GM18868 (cell line): ENCODE measurements at regions not wholly inside any gene's neighbourhood (a gene's known extent, or its start where the extent isn't known, plus 50 kb on each side); places are given as distances from the start of the nearest gene placed in this dataset.

ENCODE experiments used
- ATAC-seq: cut with Tn5 transposase; IDR thresholded peaks from one replicate; pipeline ENCODE4 v1.9.1; 2021; ENCODE audit warnings: mild to moderate bottlenecking, moderate library complexity; ENCODE audit not compliant: unreplicated experiment

- no peak for ATAC-seq
These were observed 820.4 kb downstream of the LUZP2 start for GRCh38 chr11:25317216-25317615.

- no peak for ATAC-seq
These were observed 822.3 kb downstream of the LUZP2 start for GRCh38 chr11:25319127-25319526.

GRCh38 chr11:25327656-25328055, 830.8 kb downstream of the LUZP2 start:
- no peak for ATAC-seq

- ATAC-seq, result no peak
These were observed 842.4 kb downstream of the LUZP2 start for GRCh38 chr11:25339281-25339680.

GRCh38 chr11:25349537-25349936, 852.7 kb downstream of the LUZP2 start:
- no peak for ATAC-seq

- ATAC-seq, result no peak
These were observed 854.3 kb downstream of the LUZP2 start for GRCh38 chr11:25350899-25351803.

- no peak for ATAC-seq
These were observed 860.3 kb downstream of the LUZP2 start for GRCh38 chr11:25357133-25357532.

- ATAC-seq, result no peak
These were observed 880.6 kb downstream of the LUZP2 start for GRCh38 chr11:25377466-25377865.

GRCh38 chr11:25396847-25397246, 900.0 kb downstream of the LUZP2 start:
- ATAC-seq, result no peak

- no peak for ATAC-seq
These were observed 911.3 kb downstream of the LUZP2 start for GRCh38 chr11:25408146-25408545.

- ATAC-seq, result no peak
These were observed 916.1 kb upstream of the ANO3 start for GRCh38 chr11:25415793-25416192.

GRCh38 chr11:25423436-25424199, 908.3 kb upstream of the ANO3 start:
- no peak for ATAC-seq

- no peak for ATAC-seq
These were observed 899.6 kb upstream of the ANO3 start for GRCh38 chr11:25432376-25432775.

- ATAC-seq, result no peak
These were observed 896.7 kb upstream of the ANO3 start for GRCh38 chr11:25435197-25435596.

GRCh38 chr11:25436326-25436725, 895.6 kb upstream of the ANO3 start:
- ATAC-seq, result no peak

- ATAC-seq, result no peak
These were observed 890.5 kb upstream of the ANO3 start for GRCh38 chr11:25441421-25441820.

- ATAC-seq, result no peak
These were observed 882.8 kb upstream of the ANO3 start for GRCh38 chr11:25449091-25449490.

GRCh38 chr11:25453471-25453870, 878.5 kb upstream of the ANO3 start:
- ATAC-seq, result no peak

GRCh38 chr11:25456211-25456610, 875.7 kb upstream of the ANO3 start:
- ATAC-seq, result no peak

- no peak for ATAC-seq
These were observed 847.9 kb upstream of the ANO3 start for GRCh38 chr11:25483915-25484635.

- ATAC-seq, result no peak
These were observed 846.6 kb upstream of the ANO3 start for GRCh38 chr11:25485315-25485714.
